ENCODE measurements at regions not wholly inside any gene's neighbourhood (a gene's known extent, or its start where the extent isn't known, plus 50 kb on each side); places are given as distances from the start of the nearest gene placed in this dataset.

DNA sequence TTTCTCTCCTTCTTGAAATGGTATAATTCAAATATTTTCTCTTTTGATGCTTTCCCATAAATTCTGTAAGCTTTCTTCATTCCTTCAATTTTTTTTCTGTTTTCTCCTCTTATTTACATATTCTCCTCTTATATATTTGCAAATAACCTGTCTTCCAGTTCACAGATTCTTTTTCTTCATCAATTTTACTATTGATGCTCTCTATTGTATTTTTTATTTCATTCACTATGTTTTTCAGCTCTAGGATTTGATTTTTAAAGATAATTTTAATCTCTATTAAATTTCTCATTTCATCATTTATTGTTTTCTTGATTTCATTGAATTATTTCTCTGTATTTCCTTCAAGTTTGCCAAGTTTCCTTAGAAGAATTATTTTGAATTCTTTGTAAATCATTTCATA lies 54.0 kb upstream of the PRPS1L1 start:
- DNase-seq: no peak

DNA sequence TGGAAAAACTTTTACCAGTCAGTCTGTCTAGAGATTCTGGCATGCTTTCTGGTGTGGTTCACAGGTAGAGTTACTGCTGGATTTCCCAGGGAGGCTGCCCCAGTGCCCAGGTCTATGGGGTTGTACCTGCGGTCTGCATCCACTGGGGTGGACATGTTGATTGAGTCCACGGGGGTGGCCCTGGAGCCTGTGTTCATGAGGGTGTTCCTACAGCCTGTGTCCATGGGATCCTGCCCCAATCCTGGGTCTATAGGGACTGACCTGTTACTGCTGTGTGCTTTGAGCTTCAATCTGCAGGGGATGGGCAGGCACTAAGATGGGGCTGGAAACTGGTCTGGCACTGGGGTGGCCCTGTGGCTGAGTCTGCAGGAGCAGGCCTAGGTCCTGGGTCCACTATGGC lies 54.5 kb upstream of the PRPS1L1 start:
- no peak for DNase-seq

DNA sequence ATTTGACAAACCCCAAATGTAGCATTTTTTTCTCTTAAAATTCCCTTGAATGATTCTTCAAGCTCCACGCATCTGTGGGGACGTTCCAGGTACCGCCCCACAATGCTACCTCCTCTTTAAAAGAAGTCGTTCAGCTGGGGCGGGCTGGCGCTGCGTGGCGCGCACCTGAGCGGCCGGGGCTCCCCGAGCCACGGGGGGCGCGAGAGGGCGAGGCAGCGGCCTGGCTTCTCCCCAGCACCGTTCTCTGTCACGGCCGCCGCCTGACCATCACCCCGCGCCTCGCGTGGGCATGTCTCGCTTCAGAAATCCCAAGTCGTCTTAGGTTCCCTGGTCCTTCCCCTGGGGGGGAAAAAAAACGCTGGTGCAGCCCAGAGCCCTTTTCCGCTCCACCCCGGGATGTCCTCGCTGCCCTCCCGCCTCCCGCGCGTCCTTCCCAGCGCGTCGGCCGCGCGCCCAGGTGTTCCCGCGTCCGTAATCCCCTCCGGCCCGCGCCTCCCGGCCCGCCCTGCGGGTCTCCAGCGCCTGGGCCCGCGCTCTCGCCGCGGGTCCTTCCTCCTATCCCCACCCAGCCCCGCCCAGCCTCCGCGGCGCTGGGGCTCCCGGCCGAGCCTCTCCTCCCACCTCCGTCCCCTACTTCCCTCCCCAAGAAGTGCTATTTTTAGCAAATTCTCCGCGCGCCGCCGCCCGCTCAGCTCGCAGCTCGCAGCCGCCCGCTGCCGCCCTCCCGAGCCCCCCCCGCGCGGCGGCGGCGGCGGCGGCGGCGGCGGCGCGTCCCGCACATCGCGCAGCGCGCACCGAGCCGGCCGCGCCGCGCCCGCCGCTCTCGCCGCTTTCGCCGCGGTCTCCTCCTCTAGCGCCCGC lies 58.7 kb upstream of the PRPS1L1 start:
- DNase-seq: peak; percentile 94

DNA sequence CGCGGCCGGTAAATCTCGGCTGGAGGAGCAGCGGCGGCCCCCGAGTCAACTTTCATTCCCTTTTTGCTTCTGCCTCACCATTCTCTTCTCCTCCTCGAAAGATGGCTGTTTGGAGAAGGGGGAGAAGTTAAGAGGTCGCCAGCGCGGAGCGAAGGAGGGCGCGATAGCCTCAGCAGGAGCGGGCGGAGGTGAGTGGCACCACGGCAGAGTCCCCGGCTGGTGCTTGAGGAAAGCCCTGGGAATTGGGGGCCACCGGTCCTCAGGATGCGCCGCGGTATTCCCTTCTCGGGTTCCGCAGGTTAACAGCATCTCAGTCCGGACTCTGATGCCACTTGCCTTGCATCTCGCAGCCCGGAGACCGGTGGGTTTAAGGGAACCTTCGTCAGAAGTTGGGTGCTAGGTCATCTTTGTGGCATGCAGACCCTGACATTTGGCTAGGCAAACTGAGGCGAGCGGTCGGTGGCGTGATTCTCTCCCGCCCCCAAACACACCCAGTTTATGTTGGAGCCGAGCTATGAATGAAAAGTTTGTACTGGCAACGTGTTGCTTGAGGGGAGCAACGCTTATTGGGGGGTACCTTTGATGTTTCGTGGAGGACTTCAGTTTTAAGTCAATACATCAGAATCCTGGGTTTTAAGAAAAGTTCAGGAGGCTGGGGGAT lies 59.5 kb upstream of the PRPS1L1 start:
- peak; percentile 87 for DNase-seq

DNA sequence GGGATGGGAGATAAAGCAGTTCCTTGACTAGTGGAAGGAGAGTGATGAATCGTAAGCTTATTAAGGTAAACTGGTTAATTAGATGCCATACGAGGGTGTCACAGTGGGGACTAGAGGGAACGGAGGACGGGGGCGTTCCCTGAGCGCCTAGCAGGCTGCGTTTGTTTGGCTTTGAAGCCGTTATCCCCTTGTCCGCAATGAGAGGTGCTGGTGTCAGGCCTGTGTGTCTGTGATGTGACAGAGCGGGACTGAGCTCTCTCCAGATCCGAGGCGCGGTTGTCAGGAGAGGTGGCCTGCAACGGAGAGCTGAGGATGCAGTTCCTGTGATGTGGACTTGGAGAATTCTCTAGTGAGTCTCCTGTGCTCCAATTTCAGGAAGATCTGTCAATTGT lies 60.0 kb upstream of the PRPS1L1 start:
- DNase-seq: peak; percentile 90

DNA sequence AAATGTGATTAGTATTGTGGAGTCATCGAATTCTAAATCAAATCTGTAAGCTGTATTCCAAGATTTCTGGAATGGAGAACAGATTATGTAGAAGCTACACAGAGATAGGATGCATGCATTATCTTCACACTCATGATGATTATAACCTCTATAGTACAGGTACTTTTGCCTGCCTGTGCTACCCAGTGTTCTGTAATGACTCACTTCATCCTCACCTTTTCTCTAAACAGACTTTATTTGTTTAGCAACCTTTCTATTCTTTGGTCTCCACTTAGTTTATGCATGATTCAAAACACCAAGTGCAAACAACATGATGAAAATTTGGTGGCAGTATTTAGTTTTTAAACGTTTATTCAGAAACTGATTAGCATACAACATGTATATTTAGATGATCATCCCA lies 68.4 kb upstream of the PRPS1L1 start:
- peak; percentile 66 for DNase-seq

DNA sequence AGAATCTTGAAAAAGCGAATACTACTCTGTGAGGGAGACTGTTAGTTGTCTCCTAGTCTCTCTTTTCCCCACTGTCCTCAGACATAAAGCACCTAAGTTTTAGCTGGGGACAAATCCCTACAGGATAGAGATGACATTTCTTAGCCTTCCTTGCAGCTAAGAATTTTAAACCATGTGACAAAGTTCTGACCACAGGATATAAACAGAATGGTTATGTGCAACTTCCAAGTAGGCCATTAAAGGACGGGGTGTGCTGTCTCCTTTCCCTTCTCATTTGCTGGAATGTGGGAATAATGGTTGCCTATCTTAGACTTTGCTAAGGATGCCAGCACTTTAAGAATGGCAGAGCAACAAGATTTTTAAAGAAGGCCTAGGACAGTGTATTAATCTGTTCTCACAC lies 74.9 kb upstream of the PRPS1L1 start:
- no peak for DNase-seq

DNA sequence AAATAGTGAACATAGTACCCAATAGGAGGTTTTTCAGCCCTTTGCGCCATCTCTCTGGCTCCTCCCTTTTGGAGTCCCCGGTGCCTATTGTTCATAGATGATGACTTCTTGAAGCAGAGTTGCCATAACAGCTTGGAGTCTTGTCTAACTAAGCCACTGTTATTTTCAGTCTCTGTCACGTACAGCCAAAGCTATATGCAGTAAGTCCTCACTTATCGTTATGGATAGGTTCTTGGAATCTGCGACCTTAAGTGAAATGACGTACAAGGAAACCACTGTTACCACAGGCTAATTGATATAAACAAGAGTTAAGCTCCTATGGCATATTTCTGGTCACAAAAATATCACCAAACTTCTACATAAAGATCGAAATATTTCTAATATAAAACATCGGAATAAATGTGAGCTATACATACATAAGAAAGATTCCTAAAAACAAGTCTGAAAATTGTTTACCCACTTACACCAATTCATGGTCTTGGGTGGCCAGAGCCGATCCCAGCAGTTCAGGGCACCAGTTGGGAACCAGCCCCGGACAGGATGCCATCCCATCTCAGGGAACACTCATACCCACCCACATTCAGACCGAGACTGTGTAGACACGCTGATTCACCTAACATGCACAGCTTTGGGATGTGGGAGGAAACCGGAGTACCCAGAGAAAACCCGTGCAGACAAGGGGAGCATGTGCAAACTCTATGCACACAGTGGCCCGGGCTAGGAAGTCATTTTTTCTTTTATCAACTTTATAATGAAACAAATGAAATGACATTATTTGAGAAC lies 76.0 kb upstream of the PRPS1L1 start:
- no peak for DNase-seq

DNA sequence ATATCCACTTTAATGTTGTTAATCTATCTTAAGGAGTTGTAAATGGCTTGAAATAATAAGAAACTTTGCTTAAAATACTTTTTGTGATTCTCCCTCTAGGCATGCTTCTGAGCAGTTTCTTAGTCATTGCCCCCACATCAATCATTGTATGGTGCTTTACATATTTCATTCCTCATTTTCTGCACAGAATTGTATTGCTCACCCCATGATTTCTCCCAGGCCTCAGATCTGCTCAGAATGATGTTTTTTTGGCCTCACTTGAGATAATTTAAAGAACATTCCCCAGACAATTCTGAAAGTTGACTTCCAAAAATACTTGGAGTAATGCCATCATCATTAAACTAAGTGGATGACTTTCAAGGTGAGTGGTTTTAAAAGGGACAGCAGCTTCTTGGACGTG lies 82.1 kb upstream of the PRPS1L1 start:
- peak; percentile 77 for DNase-seq

DNA sequence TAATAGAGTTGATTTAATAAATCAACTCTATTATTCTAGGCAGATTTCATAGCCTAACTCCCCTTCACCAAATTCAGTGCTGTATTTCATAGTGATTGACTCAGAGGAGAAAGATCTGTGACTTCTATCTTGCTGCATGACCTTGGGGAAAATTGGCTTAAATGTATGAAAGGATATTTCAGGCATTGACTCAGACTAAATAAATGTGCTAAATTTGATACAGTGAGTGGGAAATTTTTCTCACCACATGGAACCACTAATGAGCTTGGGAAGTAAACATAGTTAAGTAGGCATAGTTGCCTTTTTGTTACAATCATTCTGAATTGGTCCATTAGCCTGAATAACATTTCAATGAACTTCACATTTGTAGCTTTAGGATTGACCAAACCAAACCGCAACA lies 89.0 kb upstream of the PRPS1L1 start:
- DNase-seq: peak; percentile 90

DNA sequence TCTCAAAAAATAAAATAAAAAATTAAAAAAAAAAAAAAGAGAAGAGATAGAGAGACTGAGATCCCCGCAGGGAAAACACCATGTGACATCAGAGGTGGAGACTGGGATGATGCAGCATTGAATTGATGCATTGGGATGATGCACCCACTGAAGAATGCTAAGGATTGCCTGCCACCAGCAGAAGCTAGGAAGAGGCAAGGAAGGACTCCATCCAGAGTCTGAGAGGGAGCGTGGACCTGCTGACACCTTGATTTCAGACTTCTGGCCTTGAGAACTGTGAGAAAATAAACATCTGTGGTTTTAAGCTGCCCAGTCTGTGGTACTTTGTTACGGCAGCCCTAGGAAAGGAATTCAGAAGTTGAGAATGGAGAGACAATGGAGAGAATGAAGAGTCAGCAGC lies 89.8 kb upstream of the PRPS1L1 start:
- DNase-seq: peak; percentile 48

DNA sequence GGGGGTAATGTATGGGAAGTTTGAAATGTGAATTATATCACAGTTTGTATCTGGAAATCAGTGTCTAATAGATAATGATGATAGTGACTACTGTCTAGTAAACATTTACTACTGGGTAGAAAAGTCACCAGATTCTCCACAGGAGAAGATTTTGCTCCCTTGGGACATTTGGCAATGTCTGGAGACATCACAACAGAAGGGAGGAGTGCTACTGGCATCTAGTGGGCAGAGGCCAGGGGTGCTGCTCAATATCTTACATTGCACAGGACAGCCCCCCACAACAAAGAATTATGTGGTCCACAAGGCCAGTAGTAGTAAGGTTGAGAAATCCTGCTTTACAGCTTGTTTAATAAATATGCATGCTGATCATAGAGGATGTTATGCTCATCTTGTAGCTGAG lies 92.3 kb upstream of the PRPS1L1 start:
- peak; percentile 77 for DNase-seq

DNA sequence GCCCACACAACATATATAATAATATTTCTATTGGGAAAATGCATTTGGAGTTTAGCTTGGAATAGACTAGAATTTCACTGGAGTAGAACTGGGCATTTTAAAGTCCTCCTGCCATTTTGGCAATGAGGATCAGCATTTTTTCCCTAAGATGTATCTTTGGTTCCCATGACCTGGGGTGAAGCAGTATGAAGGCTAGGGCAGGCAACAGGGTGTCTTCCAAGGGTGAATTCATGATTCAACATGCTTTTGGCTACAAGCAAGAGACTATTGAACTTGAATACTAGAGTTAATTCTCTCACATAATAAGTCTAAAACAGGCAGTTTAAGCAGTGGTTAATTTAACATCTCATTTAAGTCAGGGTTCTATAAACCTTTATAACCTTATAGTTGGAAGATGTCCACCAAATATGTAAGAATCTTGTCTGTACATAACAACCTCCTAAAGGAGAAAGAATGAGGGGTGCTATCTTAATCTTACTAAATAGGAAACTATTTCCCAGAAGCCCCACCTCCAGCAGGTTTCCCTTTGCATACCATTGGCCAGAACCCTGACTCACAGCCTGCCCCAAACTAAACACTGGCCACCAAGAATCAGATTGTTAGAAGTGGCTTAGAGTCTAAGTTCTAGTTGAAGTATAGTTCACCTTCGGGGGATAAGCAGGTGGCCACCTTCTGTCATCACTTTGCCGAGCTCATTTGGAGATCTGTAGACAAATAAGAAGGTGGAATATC lies 96.0 kb upstream of the PRPS1L1 start:
- peak; percentile 47 for DNase-seq

DNA sequence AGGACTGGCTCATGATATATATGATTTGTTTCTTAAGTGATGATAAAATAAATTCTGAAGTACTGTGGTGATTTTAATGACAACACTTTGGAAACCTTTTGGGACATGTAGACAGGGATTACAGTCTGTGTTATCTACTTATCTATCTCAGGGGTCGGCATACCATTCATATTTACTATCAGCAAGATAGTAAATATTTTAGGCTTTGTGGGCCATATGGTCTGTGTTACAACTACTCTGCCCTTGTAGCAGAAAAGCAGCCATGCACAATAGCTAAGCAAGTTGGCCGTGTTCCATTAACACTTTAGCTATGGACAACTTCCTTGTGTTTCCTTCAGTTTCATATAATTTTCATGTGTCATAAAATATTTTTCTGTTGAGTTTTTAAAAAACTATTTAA lies 97.8 kb upstream of the PRPS1L1 start:
- peak; percentile 79 for DNase-seq

DNA sequence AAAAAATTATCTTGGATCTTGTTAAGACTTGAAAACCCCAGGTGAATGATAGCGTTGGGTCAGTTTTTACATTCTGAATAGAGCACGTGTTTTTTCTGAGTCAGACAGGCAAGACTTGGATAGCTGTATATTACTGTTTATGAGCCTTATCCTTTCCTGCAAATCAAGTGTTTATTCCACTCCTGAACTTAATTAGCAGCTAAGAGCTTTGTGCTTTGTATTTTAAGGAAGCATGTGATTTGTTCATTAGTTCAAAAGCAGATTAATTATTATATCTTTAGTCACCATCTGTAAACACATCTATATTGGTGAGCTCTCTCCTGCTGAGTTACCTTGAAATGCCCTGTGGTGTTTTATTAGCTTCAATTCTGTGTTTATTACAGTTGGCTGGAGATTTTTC lies 98.6 kb upstream of the PRPS1L1 start:
- peak; percentile 97 for DNase-seq

DNA sequence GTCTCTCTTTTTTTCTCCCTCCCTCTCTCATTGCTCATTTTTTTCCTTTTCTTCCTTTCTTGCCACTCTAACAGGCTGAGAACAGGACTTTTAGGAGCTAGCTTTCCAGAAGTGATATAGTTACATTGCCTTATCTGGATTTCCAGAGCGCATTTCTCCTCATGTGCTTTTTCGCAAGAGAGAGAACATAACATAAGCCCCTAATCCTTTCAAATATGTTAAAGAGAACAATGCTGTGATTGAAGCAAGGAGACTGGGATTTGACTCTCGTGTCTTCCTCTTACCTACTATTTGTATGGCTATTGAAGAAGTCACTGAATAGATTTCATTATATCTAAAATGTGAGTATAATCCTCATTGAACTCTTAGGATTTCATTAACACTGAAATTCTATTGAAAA lies 101.2 kb upstream of the PRPS1L1 start:
- DNase-seq: no peak

DNA sequence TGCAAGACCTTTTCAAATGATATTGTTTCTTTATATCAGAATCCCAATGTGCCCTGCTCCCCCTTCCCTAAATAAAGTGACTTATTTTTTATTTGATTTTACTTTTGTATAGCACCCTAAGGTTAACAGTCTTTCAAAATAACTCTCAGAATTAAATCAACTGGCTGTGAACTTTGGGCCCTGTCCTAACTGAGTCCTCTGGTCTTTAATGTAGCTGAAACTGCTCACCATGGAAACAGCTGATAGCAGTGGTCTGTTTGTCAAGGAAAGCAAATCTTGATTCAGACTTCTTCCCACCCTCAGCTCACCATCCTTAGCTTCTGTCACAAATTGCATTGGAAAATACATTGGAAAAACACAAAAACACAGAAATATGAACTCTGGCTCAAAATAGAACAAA lies 105.2 kb upstream of the PRPS1L1 start:
- no peak for DNase-seq

DNA sequence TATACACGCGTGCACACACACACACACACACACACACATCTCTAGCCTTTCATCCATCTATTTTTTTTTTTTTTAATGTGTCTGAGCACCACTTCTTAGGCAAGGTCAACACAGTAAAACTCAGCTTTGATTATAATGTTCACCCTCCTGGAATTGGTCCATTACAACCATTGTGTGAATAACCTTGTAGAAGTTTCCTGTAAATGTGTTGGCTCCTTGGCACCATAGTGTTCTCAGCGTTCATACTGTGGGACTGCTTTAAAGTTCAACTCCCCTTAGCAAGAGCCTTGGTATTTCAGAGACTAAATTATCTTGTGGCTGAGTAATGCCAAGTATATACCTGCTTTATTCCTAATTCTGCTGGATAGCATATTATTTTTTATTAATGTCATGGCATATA lies 106.3 kb upstream of the PRPS1L1 start:
- DNase-seq: peak; percentile 28

DNA sequence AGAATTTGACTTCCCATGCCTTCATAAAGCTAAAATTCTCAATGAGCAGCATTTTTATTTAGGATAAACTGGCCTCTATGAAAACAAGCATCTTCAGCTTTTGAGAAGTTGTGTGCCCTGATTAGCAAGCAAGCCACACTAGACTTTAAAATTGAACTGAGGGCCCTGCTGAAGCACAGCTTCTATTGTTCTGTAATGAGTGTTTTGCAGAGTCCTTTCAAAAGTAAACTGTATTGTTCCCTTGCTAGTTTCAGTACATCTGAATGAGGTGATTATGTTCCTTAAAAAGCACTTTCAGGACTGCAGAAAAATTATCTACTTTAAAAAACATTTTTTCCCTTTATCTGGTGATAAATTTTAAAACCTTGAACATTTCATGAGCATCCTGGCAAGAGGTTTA lies 113.3 kb upstream of the PRPS1L1 start:
- DNase-seq: peak; percentile 60

DNA sequence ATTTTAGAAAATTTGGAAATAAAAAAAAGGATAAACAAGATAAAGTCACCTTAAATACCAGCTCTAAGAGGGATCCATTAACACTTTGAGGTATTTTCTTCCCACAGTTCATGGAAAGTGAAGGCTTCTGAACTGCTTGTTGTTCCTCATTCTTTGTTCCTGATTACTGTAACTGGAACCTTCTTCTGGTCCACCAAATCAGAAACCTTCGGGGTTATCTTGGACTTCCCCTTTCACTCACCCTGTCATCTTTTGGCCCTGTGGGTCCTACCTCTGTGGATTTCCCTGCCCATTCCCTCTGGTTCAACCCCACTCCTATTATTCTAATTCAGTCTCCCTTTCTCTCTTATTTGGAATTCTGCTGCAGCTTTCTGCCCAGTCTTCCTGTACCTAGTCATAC lies 116.5 kb upstream of the PRPS1L1 start:
- no peak for DNase-seq

DNA sequence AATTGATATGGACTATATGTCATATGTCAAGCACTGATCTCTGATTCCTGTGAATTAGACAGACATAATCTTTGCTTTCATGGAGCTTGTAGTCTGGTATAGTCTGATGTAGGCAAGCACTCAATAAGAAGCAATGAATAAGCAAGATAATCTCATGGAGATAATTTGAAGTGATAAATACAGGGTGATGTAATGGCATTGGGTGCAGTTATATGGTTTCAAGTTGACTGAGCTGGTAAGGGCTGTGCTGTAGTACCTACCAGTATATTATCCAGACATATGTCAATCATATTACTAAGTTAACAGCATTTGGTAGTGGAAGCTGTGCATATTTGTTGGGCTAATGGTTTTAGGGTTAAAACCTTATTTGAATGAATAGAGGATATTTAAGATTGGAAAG lies 117.5 kb upstream of the PRPS1L1 start:
- no peak for DNase-seq

DNA sequence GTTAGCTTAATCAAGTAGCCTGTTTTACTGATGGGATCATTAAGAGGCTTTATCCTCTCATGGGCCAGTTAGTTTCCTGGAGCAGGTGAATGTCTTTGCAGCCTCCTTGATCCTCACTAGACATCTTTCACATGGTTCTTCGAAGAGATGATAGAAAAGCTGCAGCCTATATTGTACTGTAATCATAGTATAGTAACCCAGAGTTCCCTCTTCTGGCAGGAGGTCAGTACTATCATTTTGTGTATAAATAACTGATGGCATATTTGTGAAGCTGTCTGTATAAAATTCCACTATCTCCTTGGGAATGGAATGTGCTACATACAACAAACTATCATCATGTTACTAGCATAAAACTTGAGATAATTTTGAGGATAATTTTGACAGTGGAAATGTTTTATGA lies 123.8 kb upstream of the PRPS1L1 start:
- DNase-seq: peak; percentile 44

DNA sequence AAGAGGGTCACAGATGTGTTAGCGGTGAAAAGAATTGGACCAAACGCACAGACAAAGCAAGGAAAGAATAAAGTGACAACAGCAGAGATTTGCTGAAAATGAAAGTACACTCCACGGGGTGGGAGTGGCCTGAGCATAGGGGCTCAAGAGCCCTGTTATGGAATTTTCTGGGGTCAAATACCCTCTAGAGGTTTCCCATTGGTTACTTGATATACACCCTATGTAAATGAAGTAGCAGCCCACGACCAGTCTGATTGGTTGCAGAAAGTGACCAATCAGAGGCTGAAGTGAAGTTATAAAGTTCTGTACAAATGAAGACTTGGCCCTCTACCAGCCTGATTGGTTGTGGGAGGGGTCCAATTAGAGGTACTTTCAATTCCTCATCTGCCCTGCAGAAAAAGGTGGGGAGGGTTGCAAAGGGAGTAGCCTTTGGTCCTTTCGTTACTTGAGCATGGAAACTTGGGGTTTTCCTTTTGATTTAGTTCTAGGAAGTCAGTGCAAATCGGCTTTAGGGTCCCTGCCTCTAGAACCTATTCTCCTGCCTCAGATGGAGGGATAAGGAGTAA lies 125.6 kb upstream of the PRPS1L1 start:
- no peak for DNase-seq
